ENCODE measurements at regions not wholly inside any gene's neighbourhood (a gene's known extent, or its start where the extent isn't known, plus 50 kb on each side); places are given as distances from the start of the nearest gene placed in this dataset.

DNA sequence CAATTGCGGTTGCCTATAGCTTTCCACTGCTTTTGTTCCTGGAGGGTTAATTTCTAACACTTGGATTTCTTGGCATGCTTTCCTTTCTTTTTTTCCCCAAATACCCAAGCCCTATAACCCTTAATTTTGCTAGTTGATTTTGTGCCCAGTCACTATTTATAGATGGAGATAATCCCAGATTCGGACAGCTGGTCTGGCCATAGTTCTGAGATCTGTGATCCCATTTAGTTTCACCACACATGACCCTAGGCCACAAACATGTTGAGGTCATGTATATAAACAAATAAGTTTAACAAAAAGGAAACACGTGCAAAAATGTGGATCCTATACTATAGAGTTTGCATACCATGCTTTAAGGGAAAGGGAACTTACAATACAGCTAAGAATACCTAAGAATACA is 111.4 kb downstream of the ZMAT3 start:
- intact Hi-C loops (cut with micrococcal nuclease) (no loop called here), in situ Hi-C loops (cut with MboI; ENCODE audit: low sequenced_read_pairs) (no loop called here), dilution Hi-C loops (cut with HindIII; ENCODE audit: low sequenced_read_pairs, unreplicated experiment) (no loop called here)
- Histone ChIP-seq H2AK9ac (replicated peaks; ENCODE audit: low read depth, low read length, poor library complexity) (no peak overlapping the region), H3K23ac (ENCODE audit: low read depth, low read length) (no peak overlapping the region), H2BK15ac (ENCODE audit: low read depth, low read length) (no peak overlapping the region), H4K91ac (ENCODE audit: insufficient read depth, low read depth, low read length) (no peak overlapping the region), H3K4me1 (ENCODE audit: control insufficient read depth, insufficient read depth, low read length) (no peaks in the 10 kb centered on the region), H2BK120ac (ENCODE audit: low read depth, low read length) (no peak overlapping the region), H3K36me3 (ENCODE audit: control insufficient read depth, insufficient read depth, low read length) (no peaks in the 10 kb centered on the region), H4K8ac (ENCODE audit: low read depth in 2 of 2, low read length in 2 of 2) (no peak overlapping the region), H2BK5ac (ENCODE audit: low read depth, low read length, poor library complexity, severe bottlenecking) (no peak overlapping the region), H3K4ac (ENCODE audit: low read depth, low read length) (no peak overlapping the region), H2AK5ac (ENCODE audit: low read depth, low read length) (no peak overlapping the region), H4K5ac (ENCODE audit: low read depth, low read length) (no peak overlapping the region), H2BK20ac (ENCODE audit: low read depth, low read length) (no peak overlapping the region), H4K20me1 (ENCODE audit: insufficient read depth, low read length) (no peaks in the 10 kb centered on the region), H3K9me1 (ENCODE audit: insufficient read depth, low read length) (no peaks in the 10 kb centered on the region), H2AFZ (replicated peaks; ENCODE audit: low read length, poor library complexity) (no peak overlapping the region), H3K9me3 (ENCODE audit: control insufficient read depth, insufficient read depth, low read length) (no peaks in the 10 kb centered on the region), H3K27ac (ENCODE audit: insufficient read depth, low read length) (no peak overlapping the region), H3K14ac (replicated peaks; ENCODE audit: low read depth, low read length) (no peak overlapping the region), H3K4me2 (ENCODE audit: low read depth, low read length) (no peak overlapping the region), H3K4me3 (ENCODE audit: insufficient read depth, low read depth, low read length) (no peak overlapping the region), H3K56ac (ENCODE audit: extremely low read depth, insufficient read depth, low read length) (no peak overlapping the region), H3K27me3 (ENCODE audit: control insufficient read depth, insufficient read depth, low read length) (peaks cover 2% of the 10 kb centered on the region; the same call in 1 of the 2 replicates), H3K18ac (ENCODE audit: low read depth, low read length) (no peak overlapping the region), H3K79me1 (ENCODE audit: low read depth in 1 of 2, low read length in 2 of 2) (no peaks in the 10 kb centered on the region), H3K9ac (ENCODE audit: low read depth, low read length) (no peak overlapping the region)
- no peak for TF ChIP-seq MAZ (IDR thresholded peaks at IDR 0.05; ENCODE audit: borderline replicate concordance, low read depth, low read length)
- TF ChIP-seq BHLHE40 (IDR thresholded peaks at IDR 0.05; ENCODE audit: low read depth, low read length), result peak; percentile 26; the same call in 1 of the 2 replicates
- ChIA-PET CTCF (no interaction called here), POLR2A (ENCODE audit: unreplicated experiment) (no interaction called here)
- no TSS peak for BruUV-seq (replicated peaks)
- ATAC-seq (ENCODE audit: low read depth), result peak; percentile 27
- peak; percentile 9 for DNase-seq
- no CpG with 5 or more reads among the region's 3 CpGs for WGBS, 2 experiments (ENCODE audit: extremely low coverage in 2 of 2, insufficient read length in 1 of 2)

Data from IMR-90 (cell line).